ENCODE measurements at regions not wholly inside any gene's neighbourhood (a gene's known extent, or its start where the extent isn't known, plus 50 kb on each side); places are given as distances from the start of the nearest gene placed in this dataset.

- TF ChIP-seq, protein P1, sequence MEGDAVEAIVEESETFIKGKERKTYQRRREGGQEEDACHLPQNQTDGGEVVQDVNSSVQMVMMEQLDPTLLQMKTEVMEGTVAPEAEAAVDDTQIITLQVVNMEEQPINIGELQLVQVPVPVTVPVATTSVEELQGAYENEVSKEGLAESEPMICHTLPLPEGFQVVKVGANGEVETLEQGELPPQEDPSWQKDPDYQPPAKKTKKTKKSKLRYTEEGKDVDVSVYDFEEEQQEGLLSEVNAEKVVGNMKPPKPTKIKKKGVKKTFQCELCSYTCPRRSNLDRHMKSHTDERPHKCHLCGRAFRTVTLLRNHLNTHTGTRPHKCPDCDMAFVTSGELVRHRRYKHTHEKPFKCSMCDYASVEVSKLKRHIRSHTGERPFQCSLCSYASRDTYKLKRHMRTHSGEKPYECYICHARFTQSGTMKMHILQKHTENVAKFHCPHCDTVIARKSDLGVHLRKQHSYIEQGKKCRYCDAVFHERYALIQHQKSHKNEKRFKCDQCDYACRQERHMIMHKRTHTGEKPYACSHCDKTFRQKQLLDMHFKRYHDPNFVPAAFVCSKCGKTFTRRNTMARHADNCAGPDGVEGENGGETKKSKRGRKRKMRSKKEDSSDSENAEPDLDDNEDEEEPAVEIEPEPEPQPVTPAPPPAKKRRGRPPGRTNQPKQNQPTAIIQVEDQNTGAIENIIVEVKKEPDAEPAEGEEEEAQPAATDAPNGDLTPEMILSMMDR (conservative IDR thresholded peaks at IDR 0.05; ENCODE audit: low read length): no peak
- TF ChIP-seq EZH2phosphoT487 (IDR thresholded peaks at IDR 0.05; ENCODE audit: borderline replicate concordance, low read depth, low read length): no peak
Measured at GRCh38 chr5:107268241-107268640, 402.5 kb downstream of the EFNA5 start.
